Transverse colon (tissue), 3 donors: ENCODE measurements at regions not wholly inside any gene's neighbourhood (a gene's known extent, or its start where the extent isn't known, plus 50 kb on each side); places are given as distances from the start of the nearest gene placed in this dataset.

Experiments used
- EP300 ChIP-seq: sonication (generic); formaldehyde crosslinking; IDR thresholded peaks from one replicate; pipeline ENCODE4 v1.6.1; 2017; ENCODE audit warnings: antibody characterized with exemption, low read depth
- POLR2A ChIP-seq: fragments of 450-650 bp; IDR thresholded peaks from one replicate; pipeline ENCODE4 v1.6.1; 2016; ENCODE audit warnings: antibody characterized with exemption, mild to moderate bottlenecking, moderate library complexity
- TF ChIP-seq, protein P1 (sequence below), 5 experiments: fragments of 200-600 bp in 3 of 5; fragments of 450-650 bp in 2 of 5; sonication (generic) in 3 of 5; IDR thresholded peaks; 1 replicate in 2 of 5; 2 replicates in 3 of 5; pipeline ENCODE4 v1.5.1; 2016 to 2017; ENCODE audit warnings: antibody characterized with exemption in 5 of 5, inconsistent platforms in 3 of 5, mild to moderate bottlenecking in 2 of 5, moderate library complexity in 1 of 5

- TF ChIP-seq, protein P1, sequence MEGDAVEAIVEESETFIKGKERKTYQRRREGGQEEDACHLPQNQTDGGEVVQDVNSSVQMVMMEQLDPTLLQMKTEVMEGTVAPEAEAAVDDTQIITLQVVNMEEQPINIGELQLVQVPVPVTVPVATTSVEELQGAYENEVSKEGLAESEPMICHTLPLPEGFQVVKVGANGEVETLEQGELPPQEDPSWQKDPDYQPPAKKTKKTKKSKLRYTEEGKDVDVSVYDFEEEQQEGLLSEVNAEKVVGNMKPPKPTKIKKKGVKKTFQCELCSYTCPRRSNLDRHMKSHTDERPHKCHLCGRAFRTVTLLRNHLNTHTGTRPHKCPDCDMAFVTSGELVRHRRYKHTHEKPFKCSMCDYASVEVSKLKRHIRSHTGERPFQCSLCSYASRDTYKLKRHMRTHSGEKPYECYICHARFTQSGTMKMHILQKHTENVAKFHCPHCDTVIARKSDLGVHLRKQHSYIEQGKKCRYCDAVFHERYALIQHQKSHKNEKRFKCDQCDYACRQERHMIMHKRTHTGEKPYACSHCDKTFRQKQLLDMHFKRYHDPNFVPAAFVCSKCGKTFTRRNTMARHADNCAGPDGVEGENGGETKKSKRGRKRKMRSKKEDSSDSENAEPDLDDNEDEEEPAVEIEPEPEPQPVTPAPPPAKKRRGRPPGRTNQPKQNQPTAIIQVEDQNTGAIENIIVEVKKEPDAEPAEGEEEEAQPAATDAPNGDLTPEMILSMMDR (IDR thresholded peaks at IDR 0.05), result no peak
- no peak for TF ChIP-seq EP300
- no peak for TF ChIP-seq POLR2A
Measured at GRCh38 chr3:59115364-59116232, 65.8 kb upstream of the CFAP20DC start.
